ENCODE measurements at regions not wholly inside any gene's neighbourhood (a gene's known extent, or its start where the extent isn't known, plus 50 kb on each side); places are given as distances from the start of the nearest gene placed in this dataset.

DNA sequence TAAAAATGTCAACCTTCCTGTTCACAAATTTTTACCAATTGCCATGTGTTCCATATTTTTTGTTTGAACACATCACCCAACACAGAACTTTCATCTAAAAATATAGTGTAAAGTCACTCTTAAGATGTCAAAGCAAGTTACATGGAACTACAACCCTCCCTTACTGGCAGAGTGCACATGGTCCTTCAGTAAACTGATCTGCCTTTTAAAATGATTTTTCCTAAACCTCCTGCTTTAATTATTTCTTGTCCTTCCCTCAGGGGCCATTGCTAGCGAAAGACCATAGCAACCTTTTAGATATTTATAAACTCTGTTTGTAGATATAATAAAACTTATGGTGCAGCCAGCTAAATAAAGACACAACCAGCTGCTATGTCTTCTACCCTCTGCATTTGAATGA is 255.2 kb upstream of the FAR2 start:
- TF ChIP-seq POLR2A (IDR thresholded peaks at IDR 0.05) = no peak
- TF ChIP-seq, protein P1, sequence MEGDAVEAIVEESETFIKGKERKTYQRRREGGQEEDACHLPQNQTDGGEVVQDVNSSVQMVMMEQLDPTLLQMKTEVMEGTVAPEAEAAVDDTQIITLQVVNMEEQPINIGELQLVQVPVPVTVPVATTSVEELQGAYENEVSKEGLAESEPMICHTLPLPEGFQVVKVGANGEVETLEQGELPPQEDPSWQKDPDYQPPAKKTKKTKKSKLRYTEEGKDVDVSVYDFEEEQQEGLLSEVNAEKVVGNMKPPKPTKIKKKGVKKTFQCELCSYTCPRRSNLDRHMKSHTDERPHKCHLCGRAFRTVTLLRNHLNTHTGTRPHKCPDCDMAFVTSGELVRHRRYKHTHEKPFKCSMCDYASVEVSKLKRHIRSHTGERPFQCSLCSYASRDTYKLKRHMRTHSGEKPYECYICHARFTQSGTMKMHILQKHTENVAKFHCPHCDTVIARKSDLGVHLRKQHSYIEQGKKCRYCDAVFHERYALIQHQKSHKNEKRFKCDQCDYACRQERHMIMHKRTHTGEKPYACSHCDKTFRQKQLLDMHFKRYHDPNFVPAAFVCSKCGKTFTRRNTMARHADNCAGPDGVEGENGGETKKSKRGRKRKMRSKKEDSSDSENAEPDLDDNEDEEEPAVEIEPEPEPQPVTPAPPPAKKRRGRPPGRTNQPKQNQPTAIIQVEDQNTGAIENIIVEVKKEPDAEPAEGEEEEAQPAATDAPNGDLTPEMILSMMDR (IDR thresholded peaks at IDR 0.05) = no peak

All from esophagus squamous epithelium (tissue), 4 donors.